ENCODE measurements at regions not wholly inside any gene's neighbourhood (a gene's known extent, or its start where the extent isn't known, plus 50 kb on each side); places are given as distances from the start of the nearest gene placed in this dataset.

DNA sequence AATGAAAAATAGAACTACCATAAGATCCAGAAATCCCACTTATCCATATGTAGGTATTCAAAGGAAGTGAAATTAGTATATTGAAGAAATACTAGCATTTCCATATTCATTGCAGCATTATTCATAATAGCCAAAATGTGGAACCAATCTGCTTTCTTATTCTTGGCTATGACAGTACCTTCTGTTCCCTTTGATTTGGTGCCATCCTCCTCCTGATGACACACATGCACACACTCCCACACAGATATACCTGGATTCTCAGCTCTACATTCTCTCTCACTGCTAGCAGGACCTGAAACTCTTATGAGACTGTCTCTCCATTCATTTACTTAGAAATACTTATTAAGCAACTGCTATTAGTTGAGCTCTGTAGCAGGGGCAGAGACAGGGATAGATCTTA lies 582.6 kb upstream of the TENM4 start:
- TF ChIP-seq, protein P1, sequence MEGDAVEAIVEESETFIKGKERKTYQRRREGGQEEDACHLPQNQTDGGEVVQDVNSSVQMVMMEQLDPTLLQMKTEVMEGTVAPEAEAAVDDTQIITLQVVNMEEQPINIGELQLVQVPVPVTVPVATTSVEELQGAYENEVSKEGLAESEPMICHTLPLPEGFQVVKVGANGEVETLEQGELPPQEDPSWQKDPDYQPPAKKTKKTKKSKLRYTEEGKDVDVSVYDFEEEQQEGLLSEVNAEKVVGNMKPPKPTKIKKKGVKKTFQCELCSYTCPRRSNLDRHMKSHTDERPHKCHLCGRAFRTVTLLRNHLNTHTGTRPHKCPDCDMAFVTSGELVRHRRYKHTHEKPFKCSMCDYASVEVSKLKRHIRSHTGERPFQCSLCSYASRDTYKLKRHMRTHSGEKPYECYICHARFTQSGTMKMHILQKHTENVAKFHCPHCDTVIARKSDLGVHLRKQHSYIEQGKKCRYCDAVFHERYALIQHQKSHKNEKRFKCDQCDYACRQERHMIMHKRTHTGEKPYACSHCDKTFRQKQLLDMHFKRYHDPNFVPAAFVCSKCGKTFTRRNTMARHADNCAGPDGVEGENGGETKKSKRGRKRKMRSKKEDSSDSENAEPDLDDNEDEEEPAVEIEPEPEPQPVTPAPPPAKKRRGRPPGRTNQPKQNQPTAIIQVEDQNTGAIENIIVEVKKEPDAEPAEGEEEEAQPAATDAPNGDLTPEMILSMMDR (IDR thresholded peaks at IDR 0.05; ENCODE audit: poor library complexity) = no peak
- TF ChIP-seq EZH2phosphoT487 (IDR thresholded peaks at IDR 0.05; ENCODE audit: low read depth, severe bottlenecking, unreplicated experiment) = no peak
- no peak for TF ChIP-seq EZH2 (IDR thresholded peaks at IDR 0.05; ENCODE audit: borderline replicate concordance)
